ENCODE measurements at regions not wholly inside any gene's neighbourhood (a gene's known extent, or its start where the extent isn't known, plus 50 kb on each side); places are given as distances from the start of the nearest gene placed in this dataset.
A peak's percentile ranks its signal among the peaks of the same experiment; 100 is the strongest.

GRCh38 chr5:56319526-56320181 is 86.5 kb upstream of the ANKRD55 start:
- Histone ChIP-seq H3K36me3 (no peaks in the 10 kb centered on the region), H3K27me3 (no peaks in the 10 kb centered on the region), H3K4me1 (no peaks in the 10 kb centered on the region), H3K9me3 (no peaks in the 10 kb centered on the region), H3K4me3 (no peak overlapping the region), H3K27ac (peak overlapping the region; percentile 26 to 53 (median 38))
- ATAC-seq (peak; percentile 61 to 63), DNase-seq (peak; percentile 20 to 42)
- intact Hi-C loops (cut with DNase I; ENCODE audit: low total_unique reads) (no loop called here), in situ Hi-C loops (cut with MboI; ENCODE audit: low sequenced_read_pairs in 4 of 4) (no loop called here)
- TF ChIP-seq, protein P1, sequence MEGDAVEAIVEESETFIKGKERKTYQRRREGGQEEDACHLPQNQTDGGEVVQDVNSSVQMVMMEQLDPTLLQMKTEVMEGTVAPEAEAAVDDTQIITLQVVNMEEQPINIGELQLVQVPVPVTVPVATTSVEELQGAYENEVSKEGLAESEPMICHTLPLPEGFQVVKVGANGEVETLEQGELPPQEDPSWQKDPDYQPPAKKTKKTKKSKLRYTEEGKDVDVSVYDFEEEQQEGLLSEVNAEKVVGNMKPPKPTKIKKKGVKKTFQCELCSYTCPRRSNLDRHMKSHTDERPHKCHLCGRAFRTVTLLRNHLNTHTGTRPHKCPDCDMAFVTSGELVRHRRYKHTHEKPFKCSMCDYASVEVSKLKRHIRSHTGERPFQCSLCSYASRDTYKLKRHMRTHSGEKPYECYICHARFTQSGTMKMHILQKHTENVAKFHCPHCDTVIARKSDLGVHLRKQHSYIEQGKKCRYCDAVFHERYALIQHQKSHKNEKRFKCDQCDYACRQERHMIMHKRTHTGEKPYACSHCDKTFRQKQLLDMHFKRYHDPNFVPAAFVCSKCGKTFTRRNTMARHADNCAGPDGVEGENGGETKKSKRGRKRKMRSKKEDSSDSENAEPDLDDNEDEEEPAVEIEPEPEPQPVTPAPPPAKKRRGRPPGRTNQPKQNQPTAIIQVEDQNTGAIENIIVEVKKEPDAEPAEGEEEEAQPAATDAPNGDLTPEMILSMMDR (IDR thresholded peaks at IDR 0.05 in 4 of 5, conservative IDR thresholded peaks at IDR 0.05 in 1 of 5), result no peak
- no peak for TF ChIP-seq POLR2A (IDR thresholded peaks at IDR 0.05)

- TF ChIP-seq POLR2A (IDR thresholded peaks at IDR 0.05), result no peak
- TF ChIP-seq, protein P1 (IDR thresholded peaks at IDR 0.05 in 4 of 5, conservative IDR thresholded peaks at IDR 0.05 in 1 of 5), result no peak
- DNase-seq (no peak), ATAC-seq (no peak)
- in situ Hi-C loops (cut with MboI; ENCODE audit: low sequenced_read_pairs in 4 of 4), result no loop called here
- H3K4me1 ChIP-seq, result no peaks in the 10 kb centered on the region
- H3K27me3 ChIP-seq, result no peaks in the 10 kb centered on the region
- H3K4me3 ChIP-seq, result no peak overlapping the region
- intact Hi-C loops (cut with DNase I; ENCODE audit: low total_unique reads), result no loop called here
- no peak overlapping the region for H3K27ac ChIP-seq
- H3K9me3 ChIP-seq, result no peaks in the 10 kb centered on the region
- H3K36me3 ChIP-seq, result no peaks in the 10 kb centered on the region
These were observed 84.9 kb upstream of the ANKRD55 start for GRCh38 chr5:56317923-56318561.

DNA sequence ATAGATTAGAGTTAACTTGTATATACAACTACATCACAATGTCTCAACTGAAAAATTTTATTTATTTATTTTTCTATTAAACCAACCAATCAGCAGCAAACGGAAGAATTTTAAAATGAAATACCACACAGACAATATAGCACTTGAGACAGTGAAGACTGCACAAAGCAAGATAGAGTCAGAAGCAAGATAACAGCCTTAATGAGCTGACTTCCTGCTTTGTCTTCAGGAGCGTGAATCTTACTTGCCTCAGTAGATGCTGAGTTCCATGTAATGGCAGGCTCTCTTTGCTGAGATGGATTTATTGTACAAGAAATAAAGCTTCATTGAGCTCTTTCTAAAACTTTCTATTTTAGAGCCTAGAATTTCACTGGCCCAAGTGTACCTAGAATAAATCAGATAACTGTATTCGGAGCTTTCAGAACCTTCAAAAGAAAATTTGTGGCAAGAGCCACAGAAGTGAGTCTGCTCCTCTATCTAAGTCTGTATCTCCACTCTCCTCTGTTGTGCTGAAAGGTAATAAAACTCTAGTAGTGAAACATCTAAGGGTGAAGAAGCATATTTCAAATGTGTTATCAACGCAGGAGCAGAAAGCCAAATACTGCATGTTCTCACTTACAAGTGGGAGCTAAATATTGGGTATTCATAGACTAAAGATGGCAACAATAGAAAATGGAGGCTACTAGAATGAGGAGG is 83.3 kb upstream of the ANKRD55 start:
- H3K36me3 ChIP-seq, result no peaks in the 10 kb centered on the region
- DNase-seq (no peak), ATAC-seq (no peak)
- intact Hi-C loops (cut with DNase I; ENCODE audit: low total_unique reads), result no loop called here
- no peak for TF ChIP-seq POLR2A (IDR thresholded peaks at IDR 0.05)
- TF ChIP-seq, protein P1 (IDR thresholded peaks at IDR 0.05 in 4 of 5, conservative IDR thresholded peaks at IDR 0.05 in 1 of 5), result no peak
- no peak overlapping the region for H3K4me3 ChIP-seq
- H3K27me3 ChIP-seq, result no peaks in the 10 kb centered on the region
- H3K27ac ChIP-seq, result no peak overlapping the region
- in situ Hi-C loops (cut with MboI; ENCODE audit: low sequenced_read_pairs in 4 of 4), result no loop called here
- H3K4me1 ChIP-seq, result no peaks in the 10 kb centered on the region
- H3K9me3 ChIP-seq, result no peaks in the 10 kb centered on the region

DNA sequence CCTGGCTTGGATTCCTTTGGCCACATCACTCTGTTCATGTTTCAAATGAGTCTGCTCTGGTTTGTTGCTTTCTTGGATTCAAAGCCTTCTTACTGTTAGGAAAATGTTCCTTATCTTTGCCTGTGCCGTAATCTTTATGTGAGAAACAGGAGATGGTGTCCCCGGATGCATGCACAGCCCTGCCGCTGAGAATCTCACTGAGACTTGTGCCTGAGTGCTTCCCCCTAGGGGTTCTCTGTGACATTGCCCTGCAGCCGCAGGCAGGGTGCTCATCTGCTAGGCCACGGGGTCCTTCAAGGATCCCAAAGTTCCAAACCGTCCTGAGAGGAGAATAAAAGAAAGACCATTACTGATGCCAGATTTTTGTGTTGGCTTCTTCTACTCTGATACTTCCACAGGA is 81.4 kb upstream of the ANKRD55 start:
- H3K27me3 ChIP-seq, result no peaks in the 10 kb centered on the region
- ATAC-seq (no peak), DNase-seq (no peak)
- no peaks in the 10 kb centered on the region for H3K4me1 ChIP-seq
- no peak for TF ChIP-seq POLR2A (IDR thresholded peaks at IDR 0.05)
- TF ChIP-seq, protein P1 (IDR thresholded peaks at IDR 0.05 in 4 of 5, conservative IDR thresholded peaks at IDR 0.05 in 1 of 5), result peak in 1 of 5 experiments; percentile 34
- no peak overlapping the region for H3K4me3 ChIP-seq
- no peak overlapping the region for H3K27ac ChIP-seq
- intact Hi-C loops (cut with DNase I; ENCODE audit: low total_unique reads) (no loop called here), in situ Hi-C loops (cut with MboI; ENCODE audit: low sequenced_read_pairs in 4 of 4) (no loop called here)
- H3K9me3 ChIP-seq, result no peaks in the 10 kb centered on the region
- H3K36me3 ChIP-seq, result no peaks in the 10 kb centered on the region

Data from gastrocnemius medialis (tissue), 4 donors.